ENCODE measurements at regions not wholly inside any gene's neighbourhood (a gene's known extent, or its start where the extent isn't known, plus 50 kb on each side); places are given as distances from the start of the nearest gene placed in this dataset.

DNA sequence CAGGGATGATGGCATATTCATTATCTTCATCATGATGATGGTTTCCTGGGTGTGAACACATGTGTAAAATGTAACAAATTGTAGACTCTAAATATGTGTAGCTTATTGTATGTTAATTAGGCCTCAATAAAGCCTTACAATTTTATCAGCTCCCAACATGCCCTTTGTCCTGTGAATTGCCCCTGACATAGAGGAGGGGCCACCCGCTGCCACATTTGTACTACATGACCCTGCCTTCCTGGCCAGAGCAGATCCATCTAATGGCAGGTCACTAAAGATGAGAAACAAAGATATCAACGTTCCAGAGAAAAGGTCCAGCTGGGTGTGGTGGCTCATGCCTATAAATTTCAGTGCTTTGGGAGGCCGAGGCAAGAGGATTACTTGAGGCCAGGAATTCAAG lies 117.2 kb downstream of the CAAP1 start:
- no peak overlapping the region for H3K27ac ChIP-seq
- intact Hi-C loops (cut with DNase I; ENCODE audit: low total_unique reads): no loop called here
- H3K9me3 ChIP-seq: no peaks in the 10 kb centered on the region
- no peaks in the 10 kb centered on the region for H3K27me3 ChIP-seq
- TF ChIP-seq POLR2A (IDR thresholded peaks at IDR 0.05) (no peak), POLR2AphosphoS5 (IDR thresholded peaks at IDR 0.05) (no peak)
- TF ChIP-seq, protein P1, sequence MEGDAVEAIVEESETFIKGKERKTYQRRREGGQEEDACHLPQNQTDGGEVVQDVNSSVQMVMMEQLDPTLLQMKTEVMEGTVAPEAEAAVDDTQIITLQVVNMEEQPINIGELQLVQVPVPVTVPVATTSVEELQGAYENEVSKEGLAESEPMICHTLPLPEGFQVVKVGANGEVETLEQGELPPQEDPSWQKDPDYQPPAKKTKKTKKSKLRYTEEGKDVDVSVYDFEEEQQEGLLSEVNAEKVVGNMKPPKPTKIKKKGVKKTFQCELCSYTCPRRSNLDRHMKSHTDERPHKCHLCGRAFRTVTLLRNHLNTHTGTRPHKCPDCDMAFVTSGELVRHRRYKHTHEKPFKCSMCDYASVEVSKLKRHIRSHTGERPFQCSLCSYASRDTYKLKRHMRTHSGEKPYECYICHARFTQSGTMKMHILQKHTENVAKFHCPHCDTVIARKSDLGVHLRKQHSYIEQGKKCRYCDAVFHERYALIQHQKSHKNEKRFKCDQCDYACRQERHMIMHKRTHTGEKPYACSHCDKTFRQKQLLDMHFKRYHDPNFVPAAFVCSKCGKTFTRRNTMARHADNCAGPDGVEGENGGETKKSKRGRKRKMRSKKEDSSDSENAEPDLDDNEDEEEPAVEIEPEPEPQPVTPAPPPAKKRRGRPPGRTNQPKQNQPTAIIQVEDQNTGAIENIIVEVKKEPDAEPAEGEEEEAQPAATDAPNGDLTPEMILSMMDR (IDR thresholded peaks at IDR 0.05): no peak
- no peaks in the 10 kb centered on the region for H3K36me3 ChIP-seq
- H3K4me3 ChIP-seq: no peak overlapping the region
- H3K4me1 ChIP-seq: no peaks in the 10 kb centered on the region
- no peak for DNase-seq (ENCODE audit: low spot score in 2 of 2)

DNA sequence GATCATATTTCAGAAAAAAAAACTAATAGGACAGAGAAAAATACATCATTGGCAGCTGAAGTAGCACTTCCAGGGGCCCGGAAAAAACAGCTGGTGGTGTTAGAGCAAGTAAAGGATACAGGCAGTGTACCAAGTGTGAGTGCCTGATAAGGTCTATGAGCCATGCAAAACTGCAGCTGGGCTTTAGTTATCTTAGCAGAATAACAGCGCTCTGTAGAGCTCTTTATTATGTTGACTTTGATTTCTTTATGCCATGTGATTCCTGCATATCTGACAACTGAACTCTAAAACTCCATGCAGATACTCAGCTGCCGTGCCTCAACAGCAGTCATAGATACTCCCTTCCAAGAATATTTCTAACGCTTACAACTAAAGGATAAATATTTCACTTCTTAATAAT lies 119.5 kb downstream of the CAAP1 start:
- intact Hi-C loops (cut with DNase I; ENCODE audit: low total_unique reads): no loop called here
- TF ChIP-seq POLR2AphosphoS5 (IDR thresholded peaks at IDR 0.05): no peak
- TF ChIP-seq, protein P1 (IDR thresholded peaks at IDR 0.05): no peak
- no peak for TF ChIP-seq POLR2A (IDR thresholded peaks at IDR 0.05)
- H3K4me3 ChIP-seq: no peak overlapping the region

DNA sequence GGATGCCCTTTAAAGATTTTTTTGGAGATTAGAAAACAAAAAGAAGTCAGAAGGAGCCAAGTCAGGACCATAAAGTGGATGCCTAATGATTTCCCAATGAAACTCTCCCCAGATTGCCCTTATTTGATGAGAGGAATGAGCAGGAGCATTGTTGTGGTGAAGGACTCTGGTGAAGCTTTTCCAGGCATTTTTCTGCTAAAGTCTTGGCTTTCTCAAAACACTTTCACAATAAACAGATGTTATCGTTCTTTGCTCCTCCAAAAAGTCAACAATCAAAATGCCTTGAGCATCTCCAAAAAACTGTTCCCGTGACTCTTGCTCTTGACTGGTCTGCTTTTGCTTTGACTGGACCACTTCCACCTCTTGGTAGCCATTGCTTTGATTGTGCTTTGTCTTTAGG lies 121.8 kb downstream of the CAAP1 start:
- no peaks in the 10 kb centered on the region for H3K9me3 ChIP-seq
- TF ChIP-seq POLR2AphosphoS5 (IDR thresholded peaks at IDR 0.05) (no peak), POLR2A (IDR thresholded peaks at IDR 0.05) (no peak)
- TF ChIP-seq, protein P1 (IDR thresholded peaks at IDR 0.05): no peak
- H3K27me3 ChIP-seq: no peaks in the 10 kb centered on the region
- H3K36me3 ChIP-seq: no peaks in the 10 kb centered on the region
- H3K4me1 ChIP-seq: no peaks in the 10 kb centered on the region
- intact Hi-C loops (cut with DNase I; ENCODE audit: low total_unique reads): no loop called here
- no peak for DNase-seq (ENCODE audit: low spot score in 2 of 2)
- H3K27ac ChIP-seq: no peak overlapping the region
- no peak overlapping the region for H3K4me3 ChIP-seq

More for the DNA sequence above, 119.5 kb downstream of the CAAP1 start:
- Histone ChIP-seq H3K36me3 (no peaks in the 10 kb centered on the region), H3K27me3 (no peaks in the 10 kb centered on the region), H3K27ac (no peak overlapping the region), H3K9me3 (no peaks in the 10 kb centered on the region), H3K4me1 (no peaks in the 10 kb centered on the region)
- no peak for DNase-seq (ENCODE audit: low spot score in 2 of 2)

DNA sequence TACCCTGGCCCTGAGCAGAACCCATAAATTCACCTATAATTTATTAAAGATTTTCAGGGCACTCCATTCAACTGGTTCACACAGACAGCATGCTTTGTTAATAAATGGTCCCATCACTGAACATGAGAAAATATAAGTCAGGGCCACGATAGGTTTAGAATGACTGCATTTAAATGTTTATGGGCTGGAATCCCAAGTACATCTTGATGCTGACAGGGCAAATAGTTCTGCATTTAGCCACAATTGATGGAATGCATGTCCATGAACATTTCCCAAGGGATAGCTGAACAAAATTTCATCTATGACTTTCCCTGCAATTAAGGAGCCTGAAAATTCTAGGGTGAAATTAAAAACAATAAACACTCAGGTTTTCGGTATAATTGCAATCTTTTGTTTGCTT lies 124.5 kb downstream of the CAAP1 start:
- H3K4me3 ChIP-seq: no peak overlapping the region
- H3K27me3 ChIP-seq: no peaks in the 10 kb centered on the region
- intact Hi-C loops (cut with DNase I; ENCODE audit: low total_unique reads): no loop called here
- H3K36me3 ChIP-seq: no peaks in the 10 kb centered on the region
- TF ChIP-seq, protein P1 (IDR thresholded peaks at IDR 0.05): no peak
- TF ChIP-seq POLR2A (IDR thresholded peaks at IDR 0.05) (no peak), POLR2AphosphoS5 (IDR thresholded peaks at IDR 0.05) (no peak)
- no peaks in the 10 kb centered on the region for H3K4me1 ChIP-seq
- H3K9me3 ChIP-seq: no peaks in the 10 kb centered on the region
- H3K27ac ChIP-seq: no peak overlapping the region
- DNase-seq (ENCODE audit: low spot score in 2 of 2): no peak

DNA sequence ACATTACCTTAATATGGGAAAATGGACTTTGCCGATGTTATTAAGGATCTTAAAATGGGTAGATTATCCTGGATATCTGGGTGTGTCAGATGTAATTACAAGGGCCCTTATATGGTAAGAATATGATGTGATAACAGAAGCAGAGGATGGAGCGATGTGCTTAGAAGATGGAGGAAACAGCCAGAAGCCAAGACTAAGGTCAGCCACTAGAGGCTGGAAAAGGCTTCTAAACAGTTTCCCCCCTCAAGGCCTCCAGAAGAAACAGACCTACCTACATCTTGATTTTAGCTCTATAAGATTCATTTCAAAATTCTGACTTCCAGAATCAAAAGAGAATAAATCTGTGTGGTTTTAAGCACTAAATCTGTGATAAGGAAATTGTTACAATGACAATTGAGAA lies 131.9 kb downstream of the CAAP1 start:
- Histone ChIP-seq H3K36me3 (no peaks in the 10 kb centered on the region), H3K4me3 (no peak overlapping the region), H3K27me3 (no peaks in the 10 kb centered on the region), H3K4me1 (no peaks in the 10 kb centered on the region), H3K9me3 (no peaks in the 10 kb centered on the region), H3K27ac (no peak overlapping the region)
- intact Hi-C loops (cut with DNase I; ENCODE audit: low total_unique reads): no loop called here
- DNase-seq (ENCODE audit: low spot score in 2 of 2): no peak
- TF ChIP-seq, protein P1 (IDR thresholded peaks at IDR 0.05): no peak

All from breast epithelium (tissue), 4 donors.